Suprapubic skin (tissue), 4 donors: ENCODE measurements at regions not wholly inside any gene's neighbourhood (a gene's known extent, or its start where the extent isn't known, plus 50 kb on each side); places are given as distances from the start of the nearest gene placed in this dataset.

ENCODE experiments used
- DNase-seq, 2 donors: peaks; one replicate each; pipeline ENCODE4 v3.0.0-alpha.2; 2019; ENCODE audit warnings: low spot score in 2 of 2
- H3K27ac ChIP-seq: fragments of 200-600 bp; sonication (generic); one replicate; pipeline ENCODE4 v1.5.1; 2019
- H3K27me3 ChIP-seq: fragments of 200-600 bp; sonication (generic); one replicate; pipeline ENCODE4 v1.5.1; 2019
- H3K36me3 ChIP-seq: fragments of 200-600 bp; sonication (generic); one replicate; pipeline ENCODE4 v1.5.1; 2019
- H3K4me1 ChIP-seq: fragments of 200-600 bp; sonication (generic); one replicate; pipeline ENCODE4 v1.5.1; 2019
- H3K4me3 ChIP-seq: fragments of 200-600 bp; sonication (generic); one replicate; pipeline ENCODE4 v1.5.1; 2019; ENCODE audit warnings: mild to moderate bottlenecking
- H3K9me3 ChIP-seq: fragments of 200-600 bp; sonication (generic); one replicate; pipeline ENCODE4 v1.5.1; 2019
- CTCF ChIP-seq, 2 donors: fragments of 200-600 bp in 1 of 2; fragments of 450-650 bp in 1 of 2; sonication (generic) in 1 of 2; IDR thresholded peaks; one replicate each; pipeline ENCODE4 v1.5.1; 2016 to 2019; ENCODE audit warnings: antibody characterized with exemption in 2 of 2, mild to moderate bottlenecking in 1 of 2, moderate library complexity in 1 of 2
- EP300 ChIP-seq: sonication (generic); formaldehyde crosslinking; IDR thresholded peaks from one replicate; pipeline ENCODE4 v1.6.1; 2017; ENCODE audit warnings: antibody characterized with exemption
- POLR2A ChIP-seq, 2 donors: fragments of 450-650 bp; IDR thresholded peaks; one replicate each; pipeline ENCODE4 v1.6.1; 2017; ENCODE audit warnings: antibody characterized with exemption in 2 of 2, mild to moderate bottlenecking in 2 of 2, moderate library complexity in 2 of 2
- POLR2AphosphoS5 ChIP-seq, 3 donors: sonication (generic); formaldehyde crosslinking; IDR thresholded peaks; one replicate each; pipeline ENCODE4 v1.6.1; 2017; ENCODE audit warnings: antibody characterized with exemption in 3 of 3
- WGBS: methylation state at CpG from one replicate; pipeline ENCODE4 v1.1.5; 2018; 5-methylcytosine and 5-hydroxymethylcytosine counted together

GRCh38 chr17:79420318-79421243 is 190.3 kb downstream of the RBFOX3 start:
- H3K36me3 ChIP-seq: no peaks in the 10 kb centered on the region
- 50% methylated on average over 11 of the region's 19 CpGs for WGBS
- TF ChIP-seq EP300 (no peak), CTCF (IDR thresholded peaks at IDR 0.05) (no peak), POLR2AphosphoS5 (IDR thresholded peaks at IDR 0.05) (no peak), POLR2A (IDR thresholded peaks at IDR 0.05) (no peak)
- no peak for DNase-seq
- peaks cover 7% of the 10 kb centered on the region for H3K4me1 ChIP-seq
- no peak overlapping the region for H3K27ac ChIP-seq
- peaks cover 57% of the 10 kb centered on the region for H3K27me3 ChIP-seq
- H3K4me3 ChIP-seq: no peak overlapping the region
- H3K9me3 ChIP-seq: no peaks in the 10 kb centered on the region

- no peak overlapping the region for H3K4me3 ChIP-seq
- no peak for TF ChIP-seq EP300
- no peak for TF ChIP-seq CTCF (IDR thresholded peaks at IDR 0.05)
- no peak for TF ChIP-seq POLR2AphosphoS5 (IDR thresholded peaks at IDR 0.05)
- no peak for TF ChIP-seq POLR2A (IDR thresholded peaks at IDR 0.05)
- DNase-seq: no peak
- no peaks in the 10 kb centered on the region for H3K36me3 ChIP-seq
- H3K4me1 ChIP-seq: peaks cover 11% of the 10 kb centered on the region
- no peaks in the 10 kb centered on the region for H3K9me3 ChIP-seq
- H3K27me3 ChIP-seq: peaks cover 65% of the 10 kb centered on the region
- H3K27ac ChIP-seq: no peak overlapping the region
- WGBS: 90% methylated on average over 14 of the region's 14 CpGs
These were observed 193.3 kb downstream of the RBFOX3 start for GRCh38 chr17:79417476-79417988.

GRCh38 chr17:79415909-79416308 is 194.9 kb downstream of the RBFOX3 start:
- H3K27me3 ChIP-seq: peaks cover 74% of the 10 kb centered on the region

GRCh38 chr17:79415365-79415764 is 195.5 kb downstream of the RBFOX3 start:
- Histone ChIP-seq H3K36me3 (no peaks in the 10 kb centered on the region), H3K4me1 (peaks cover 7% of the 10 kb centered on the region), H3K4me3 (no peak overlapping the region), H3K9me3 (no peaks in the 10 kb centered on the region), H3K27me3 (peaks cover 79% of the 10 kb centered on the region), H3K27ac (no peak overlapping the region)
- DNase-seq: no peak
- 30% methylated on average over 7 of the region's 13 CpGs for WGBS
- TF ChIP-seq POLR2AphosphoS5 (IDR thresholded peaks at IDR 0.05): no peak
- no peak for TF ChIP-seq EP300
- no peak for TF ChIP-seq CTCF (IDR thresholded peaks at IDR 0.05)
- TF ChIP-seq POLR2A (IDR thresholded peaks at IDR 0.05): no peak

More at GRCh38 chr17:79415909-79416308, 194.9 kb downstream of the RBFOX3 start:
- Histone ChIP-seq H3K9me3 (no peaks in the 10 kb centered on the region), H3K36me3 (no peaks in the 10 kb centered on the region), H3K4me3 (no peak overlapping the region), H3K27ac (no peak overlapping the region), H3K4me1 (peaks cover 11% of the 10 kb centered on the region)
- DNase-seq: no peak
- TF ChIP-seq POLR2A (IDR thresholded peaks at IDR 0.05) (no peak), POLR2AphosphoS5 (IDR thresholded peaks at IDR 0.05) (no peak), CTCF (IDR thresholded peaks at IDR 0.05) (no peak), EP300 (no peak)
- 60% methylated on average over 2 of the region's 9 CpGs for WGBS

- Histone ChIP-seq H3K9me3 (no peaks in the 10 kb centered on the region), H3K27me3 (peaks cover 85% of the 10 kb centered on the region), H3K27ac (no peak overlapping the region), H3K4me1 (peaks cover 3% of the 10 kb centered on the region), H3K36me3 (no peaks in the 10 kb centered on the region), H3K4me3 (no peak overlapping the region)
- TF ChIP-seq POLR2A (IDR thresholded peaks at IDR 0.05) (no peak), POLR2AphosphoS5 (IDR thresholded peaks at IDR 0.05) (no peak), EP300 (no peak), CTCF (IDR thresholded peaks at IDR 0.05) (no peak)
- no peak for DNase-seq
- 47% methylated on average over 9 of the region's 16 CpGs for WGBS
These were observed 196.0 kb downstream of the RBFOX3 start for GRCh38 chr17:79414793-79415211.
